WTC11 (cell line): ENCODE measurements at regions not wholly inside any gene's neighbourhood (a gene's known extent, or its start where the extent isn't known, plus 50 kb on each side); places are given as distances from the start of the nearest gene placed in this dataset.

Source experiments
- ATAC-seq: fragments of 200-7000 bp; cut with Tn5 transposase; 2 replicates; pipeline ENCODE4 v1.10.0; 2021; ENCODE audit warnings: mild to moderate bottlenecking, moderate library complexity
- CTCF ChIA-PET: fragments of 300-600 bp; sonication (Branson Sonifier 250); formaldehyde crosslinking; loops from one replicate; lab custom pipeline; 2021; ENCODE audit warnings: antibody characterized with exemption; lab: Charles Lee
- POLR2A ChIA-PET: fragments of 350-600 bp; sonication (Branson Sonifier 250); formaldehyde crosslinking; loops from one replicate; lab custom pipeline; 2021; ENCODE audit warnings: antibody characterized with exemption; lab: Charles Lee
- DNase-seq: peaks from one replicate; pipeline ENCODE4 v3.0.0; 2021; ENCODE audit warnings: low spot score
- H3K27ac Mint-ChIP-seq: 2 replicates; pipeline ENCODE4 v1.8.0; 2021; ENCODE audit warnings: mixed read lengths
- H3K27me3 Mint-ChIP-seq: 2 replicates; pipeline ENCODE4 v1.8.0; 2021; ENCODE audit warnings: low read depth, mild to moderate bottlenecking, moderate library complexity, mixed read lengths
- H3K36me3 Mint-ChIP-seq: 2 replicates; pipeline ENCODE4 v1.8.0; 2021; ENCODE audit warnings: mixed read lengths
- H3K4me1 Mint-ChIP-seq: 2 replicates; pipeline ENCODE4 v1.8.0; 2022; ENCODE audit warnings: mixed read lengths
- H3K4me3 Mint-ChIP-seq: 2 replicates; pipeline ENCODE4 v1.8.0; 2021; ENCODE audit warnings: mild to moderate bottlenecking, moderate library complexity, mixed read lengths
- H3K9me3 Mint-ChIP-seq: 2 replicates; pipeline ENCODE4 v1.8.0; 2021; ENCODE audit warnings: mixed read lengths
- CREM ChIP-seq: sonication (generic); formaldehyde crosslinking; IDR thresholded peaks from 2 replicates; pipeline ENCODE4 v1.8.1; 2022; ENCODE audit warnings: mild to moderate bottlenecking, missing genetic modification reagents, moderate library complexity
- FOXJ3 ChIP-seq: sonication (generic); formaldehyde crosslinking; IDR thresholded peaks from 2 replicates; pipeline ENCODE4 v1.9.0; 2021; ENCODE audit warnings: missing genetic modification reagents, mild to moderate bottlenecking, borderline replicate concordance
- GABPB1 ChIP-seq: sonication (generic); formaldehyde crosslinking; IDR thresholded peaks from 2 replicates; pipeline ENCODE4 v1.8.1; 2023; ENCODE audit warnings: mild to moderate bottlenecking, missing genetic modification reagents
- KAT7 ChIP-seq: sonication (generic); formaldehyde crosslinking; IDR thresholded peaks from 2 replicates; pipeline ENCODE4 v1.8.1; 2023; ENCODE audit warnings: missing genetic modification reagents, mild to moderate bottlenecking, borderline replicate concordance
- NR2C2 ChIP-seq: sonication (generic); formaldehyde crosslinking; IDR thresholded peaks from 2 replicates; pipeline ENCODE4 v1.8.0; 2022; ENCODE audit warnings: mild to moderate bottlenecking, missing genetic modification reagents
- PRRX2 ChIP-seq: fragments of 250-450 bp; sonication (Bioruptor Pico); IDR thresholded peaks from 2 replicates; pipeline ENCODE4 v1.8.0; 2021; ENCODE audit warnings: mild to moderate bottlenecking
- SOX15 ChIP-seq: fragments of 250-450 bp; sonication (Bioruptor Pico); IDR thresholded peaks from 2 replicates; pipeline ENCODE4 v1.9.0; 2021; ENCODE audit warnings: mild to moderate bottlenecking
- ZNF219 ChIP-seq: sonication (generic); formaldehyde crosslinking; IDR thresholded peaks from 2 replicates; pipeline ENCODE4 v1.8.0; 2023; ENCODE audit warnings: missing genetic modification reagents, mild to moderate bottlenecking, borderline replicate concordance
- ZNF416 ChIP-seq: fragments of 250-450 bp; sonication (Bioruptor Pico); IDR thresholded peaks from 2 replicates; pipeline ENCODE4 v1.9.0; 2021; ENCODE audit warnings: mild to moderate bottlenecking, inconsistent platforms
- TF ChIP-seq, protein P1 (sequence below): sonication (generic); formaldehyde crosslinking; IDR thresholded peaks from 2 replicates; pipeline ENCODE4 v1.8.0; 2022; ENCODE audit warnings: mild to moderate bottlenecking, missing genetic modification reagents
- TF ChIP-seq, protein P2 (sequence below): fragments of 200-600 bp; IDR thresholded peaks from 2 replicates; pipeline ENCODE4 v1.8.0; 2022; ENCODE audit warnings: antibody characterized with exemption
- TF ChIP-seq, protein P3 (sequence below): sonication (generic); formaldehyde crosslinking; IDR thresholded peaks from 2 replicates; pipeline ENCODE4 v1.8.0; 2022; ENCODE audit warnings: mild to moderate bottlenecking, missing genetic modification reagents
- TF ChIP-seq, protein P4 (sequence below): sonication (generic); formaldehyde crosslinking; conservative IDR thresholded peaks from 2 replicates; pipeline ENCODE4 v1.8.1; 2023; ENCODE audit warnings: mild to moderate bottlenecking, low read depth, missing genetic modification reagents, moderate library complexity
- TF ChIP-seq, protein P5 (sequence below): fragments of 250-450 bp; sonication (Bioruptor Pico); IDR thresholded peaks from 2 replicates; pipeline ENCODE4 v1.9.0; 2021; ENCODE audit warnings: mild to moderate bottlenecking, borderline replicate concordance
- TF ChIP-seq, protein P6 (sequence below): sonication (generic); formaldehyde crosslinking; IDR thresholded peaks from 2 replicates; pipeline ENCODE4 v1.8.1; 2022; ENCODE audit warnings: mild to moderate bottlenecking, moderate library complexity, missing genetic modification reagents
- TF ChIP-seq, protein P7 (sequence below): sonication (generic); formaldehyde crosslinking; IDR thresholded peaks from 2 replicates; pipeline ENCODE4 v1.8.1; 2023; ENCODE audit warnings: mild to moderate bottlenecking, missing genetic modification reagents, moderate library complexity
- TF ChIP-seq, protein P8 (sequence below): sonication (generic); formaldehyde crosslinking; IDR thresholded peaks from 2 replicates; pipeline ENCODE4 v1.8.0; 2023; ENCODE audit warnings: missing genetic modification reagents
- TF ChIP-seq, protein P9 (sequence below): sonication (generic); formaldehyde crosslinking; IDR thresholded peaks from 2 replicates; pipeline ENCODE4 v1.8.1; 2023; ENCODE audit warnings: mild to moderate bottlenecking, moderate library complexity, missing genetic modification reagents

DNA sequence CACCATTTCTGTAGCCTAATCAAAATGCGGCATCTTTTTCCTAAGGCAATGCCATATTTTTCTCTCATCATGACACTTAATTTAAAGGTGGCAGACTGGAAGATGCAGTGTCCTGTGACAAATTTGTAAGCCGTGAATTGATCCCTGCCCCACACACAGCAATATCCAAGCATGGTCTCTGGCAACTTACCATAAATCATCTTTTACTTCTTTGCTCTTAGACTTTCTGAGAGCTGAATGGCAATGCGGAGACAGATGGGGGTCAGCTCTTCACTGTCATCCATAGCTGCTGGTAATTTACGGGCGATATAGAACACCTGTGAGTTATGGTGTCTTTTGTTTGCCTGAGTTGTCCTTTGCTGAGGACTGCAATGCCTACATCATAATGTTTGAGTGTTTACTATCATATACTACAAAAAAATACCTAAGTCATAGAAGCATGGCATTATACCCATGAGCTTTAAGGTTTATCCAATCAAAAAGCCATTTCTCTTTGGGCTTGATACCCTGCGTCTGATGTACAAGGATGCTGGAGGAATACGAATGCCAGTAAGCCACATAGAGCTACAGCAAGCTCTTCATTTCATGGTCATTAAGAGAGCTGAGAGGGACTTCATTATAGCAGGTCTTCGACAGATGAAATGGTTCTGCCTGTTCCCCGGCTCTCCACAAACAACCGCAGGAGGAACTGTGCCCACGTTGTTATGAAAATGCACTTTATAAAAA, 148.1 kb downstream of the TRIML1 start:
- no peak overlapping the region for H3K27ac Mint-ChIP-seq
- TF ChIP-seq, protein P1, sequence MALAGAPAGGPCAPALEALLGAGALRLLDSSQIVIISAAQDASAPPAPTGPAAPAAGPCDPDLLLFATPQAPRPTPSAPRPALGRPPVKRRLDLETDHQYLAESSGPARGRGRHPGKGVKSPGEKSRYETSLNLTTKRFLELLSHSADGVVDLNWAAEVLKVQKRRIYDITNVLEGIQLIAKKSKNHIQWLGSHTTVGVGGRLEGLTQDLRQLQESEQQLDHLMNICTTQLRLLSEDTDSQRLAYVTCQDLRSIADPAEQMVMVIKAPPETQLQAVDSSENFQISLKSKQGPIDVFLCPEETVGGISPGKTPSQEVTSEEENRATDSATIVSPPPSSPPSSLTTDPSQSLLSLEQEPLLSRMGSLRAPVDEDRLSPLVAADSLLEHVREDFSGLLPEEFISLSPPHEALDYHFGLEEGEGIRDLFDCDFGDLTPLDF (CRISPR knock-in tag) = no peak
- TF ChIP-seq NR2C2 (CRISPR knock-in tag) = no peak
- TF ChIP-seq, protein P2, sequence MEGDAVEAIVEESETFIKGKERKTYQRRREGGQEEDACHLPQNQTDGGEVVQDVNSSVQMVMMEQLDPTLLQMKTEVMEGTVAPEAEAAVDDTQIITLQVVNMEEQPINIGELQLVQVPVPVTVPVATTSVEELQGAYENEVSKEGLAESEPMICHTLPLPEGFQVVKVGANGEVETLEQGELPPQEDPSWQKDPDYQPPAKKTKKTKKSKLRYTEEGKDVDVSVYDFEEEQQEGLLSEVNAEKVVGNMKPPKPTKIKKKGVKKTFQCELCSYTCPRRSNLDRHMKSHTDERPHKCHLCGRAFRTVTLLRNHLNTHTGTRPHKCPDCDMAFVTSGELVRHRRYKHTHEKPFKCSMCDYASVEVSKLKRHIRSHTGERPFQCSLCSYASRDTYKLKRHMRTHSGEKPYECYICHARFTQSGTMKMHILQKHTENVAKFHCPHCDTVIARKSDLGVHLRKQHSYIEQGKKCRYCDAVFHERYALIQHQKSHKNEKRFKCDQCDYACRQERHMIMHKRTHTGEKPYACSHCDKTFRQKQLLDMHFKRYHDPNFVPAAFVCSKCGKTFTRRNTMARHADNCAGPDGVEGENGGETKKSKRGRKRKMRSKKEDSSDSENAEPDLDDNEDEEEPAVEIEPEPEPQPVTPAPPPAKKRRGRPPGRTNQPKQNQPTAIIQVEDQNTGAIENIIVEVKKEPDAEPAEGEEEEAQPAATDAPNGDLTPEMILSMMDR = no peak
- TF ChIP-seq PRRX2 (CRISPR knock-in tag) = no peak
- TF ChIP-seq, protein P3, sequence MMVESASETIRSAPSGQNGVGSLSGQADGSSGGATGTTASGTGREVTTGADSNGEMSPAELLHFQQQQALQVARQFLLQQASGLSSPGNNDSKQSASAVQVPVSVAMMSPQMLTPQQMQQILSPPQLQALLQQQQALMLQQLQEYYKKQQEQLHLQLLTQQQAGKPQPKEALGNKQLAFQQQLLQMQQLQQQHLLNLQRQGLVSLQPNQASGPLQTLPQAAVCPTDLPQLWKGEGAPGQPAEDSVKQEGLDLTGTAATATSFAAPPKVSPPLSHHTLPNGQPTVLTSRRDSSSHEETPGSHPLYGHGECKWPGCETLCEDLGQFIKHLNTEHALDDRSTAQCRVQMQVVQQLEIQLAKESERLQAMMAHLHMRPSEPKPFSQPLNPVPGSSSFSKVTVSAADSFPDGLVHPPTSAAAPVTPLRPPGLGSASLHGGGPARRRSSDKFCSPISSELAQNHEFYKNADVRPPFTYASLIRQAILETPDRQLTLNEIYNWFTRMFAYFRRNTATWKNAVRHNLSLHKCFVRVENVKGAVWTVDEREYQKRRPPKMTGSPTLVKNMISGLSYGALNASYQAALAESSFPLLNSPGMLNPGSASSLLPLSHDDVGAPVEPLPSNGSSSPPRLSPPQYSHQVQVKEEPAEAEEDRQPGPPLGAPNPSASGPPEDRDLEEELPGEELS (CRISPR knock-in tag) = no peak
- TF ChIP-seq, protein P4, sequence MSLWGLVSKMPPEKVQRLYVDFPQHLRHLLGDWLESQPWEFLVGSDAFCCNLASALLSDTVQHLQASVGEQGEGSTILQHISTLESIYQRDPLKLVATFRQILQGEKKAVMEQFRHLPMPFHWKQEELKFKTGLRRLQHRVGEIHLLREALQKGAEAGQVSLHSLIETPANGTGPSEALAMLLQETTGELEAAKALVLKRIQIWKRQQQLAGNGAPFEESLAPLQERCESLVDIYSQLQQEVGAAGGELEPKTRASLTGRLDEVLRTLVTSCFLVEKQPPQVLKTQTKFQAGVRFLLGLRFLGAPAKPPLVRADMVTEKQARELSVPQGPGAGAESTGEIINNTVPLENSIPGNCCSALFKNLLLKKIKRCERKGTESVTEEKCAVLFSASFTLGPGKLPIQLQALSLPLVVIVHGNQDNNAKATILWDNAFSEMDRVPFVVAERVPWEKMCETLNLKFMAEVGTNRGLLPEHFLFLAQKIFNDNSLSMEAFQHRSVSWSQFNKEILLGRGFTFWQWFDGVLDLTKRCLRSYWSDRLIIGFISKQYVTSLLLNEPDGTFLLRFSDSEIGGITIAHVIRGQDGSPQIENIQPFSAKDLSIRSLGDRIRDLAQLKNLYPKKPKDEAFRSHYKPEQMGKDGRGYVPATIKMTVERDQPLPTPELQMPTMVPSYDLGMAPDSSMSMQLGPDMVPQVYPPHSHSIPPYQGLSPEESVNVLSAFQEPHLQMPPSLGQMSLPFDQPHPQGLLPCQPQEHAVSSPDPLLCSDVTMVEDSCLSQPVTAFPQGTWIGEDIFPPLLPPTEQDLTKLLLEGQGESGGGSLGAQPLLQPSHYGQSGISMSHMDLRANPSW (CRISPR knock-in tag) = no peak
- TF ChIP-seq, protein P5, sequence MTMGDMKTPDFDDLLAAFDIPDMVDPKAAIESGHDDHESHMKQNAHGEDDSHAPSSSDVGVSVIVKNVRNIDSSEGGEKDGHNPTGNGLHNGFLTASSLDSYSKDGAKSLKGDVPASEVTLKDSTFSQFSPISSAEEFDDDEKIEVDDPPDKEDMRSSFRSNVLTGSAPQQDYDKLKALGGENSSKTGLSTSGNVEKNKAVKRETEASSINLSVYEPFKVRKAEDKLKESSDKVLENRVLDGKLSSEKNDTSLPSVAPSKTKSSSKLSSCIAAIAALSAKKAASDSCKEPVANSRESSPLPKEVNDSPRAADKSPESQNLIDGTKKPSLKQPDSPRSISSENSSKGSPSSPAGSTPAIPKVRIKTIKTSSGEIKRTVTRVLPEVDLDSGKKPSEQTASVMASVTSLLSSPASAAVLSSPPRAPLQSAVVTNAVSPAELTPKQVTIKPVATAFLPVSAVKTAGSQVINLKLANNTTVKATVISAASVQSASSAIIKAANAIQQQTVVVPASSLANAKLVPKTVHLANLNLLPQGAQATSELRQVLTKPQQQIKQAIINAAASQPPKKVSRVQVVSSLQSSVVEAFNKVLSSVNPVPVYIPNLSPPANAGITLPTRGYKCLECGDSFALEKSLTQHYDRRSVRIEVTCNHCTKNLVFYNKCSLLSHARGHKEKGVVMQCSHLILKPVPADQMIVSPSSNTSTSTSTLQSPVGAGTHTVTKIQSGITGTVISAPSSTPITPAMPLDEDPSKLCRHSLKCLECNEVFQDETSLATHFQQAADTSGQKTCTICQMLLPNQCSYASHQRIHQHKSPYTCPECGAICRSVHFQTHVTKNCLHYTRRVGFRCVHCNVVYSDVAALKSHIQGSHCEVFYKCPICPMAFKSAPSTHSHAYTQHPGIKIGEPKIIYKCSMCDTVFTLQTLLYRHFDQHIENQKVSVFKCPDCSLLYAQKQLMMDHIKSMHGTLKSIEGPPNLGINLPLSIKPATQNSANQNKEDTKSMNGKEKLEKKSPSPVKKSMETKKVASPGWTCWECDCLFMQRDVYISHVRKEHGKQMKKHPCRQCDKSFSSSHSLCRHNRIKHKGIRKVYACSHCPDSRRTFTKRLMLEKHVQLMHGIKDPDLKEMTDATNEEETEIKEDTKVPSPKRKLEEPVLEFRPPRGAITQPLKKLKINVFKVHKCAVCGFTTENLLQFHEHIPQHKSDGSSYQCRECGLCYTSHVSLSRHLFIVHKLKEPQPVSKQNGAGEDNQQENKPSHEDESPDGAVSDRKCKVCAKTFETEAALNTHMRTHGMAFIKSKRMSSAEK (CRISPR knock-in tag) = no peak
- TF ChIP-seq, protein P6, sequence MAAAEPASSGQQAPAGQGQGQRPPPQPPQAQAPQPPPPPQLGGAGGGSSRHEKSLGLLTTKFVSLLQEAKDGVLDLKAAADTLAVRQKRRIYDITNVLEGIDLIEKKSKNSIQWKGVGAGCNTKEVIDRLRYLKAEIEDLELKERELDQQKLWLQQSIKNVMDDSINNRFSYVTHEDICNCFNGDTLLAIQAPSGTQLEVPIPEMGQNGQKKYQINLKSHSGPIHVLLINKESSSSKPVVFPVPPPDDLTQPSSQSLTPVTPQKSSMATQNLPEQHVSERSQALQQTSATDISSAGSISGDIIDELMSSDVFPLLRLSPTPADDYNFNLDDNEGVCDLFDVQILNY = no peak
- TF ChIP-seq ZNF416 = no peak
- TF ChIP-seq, protein P7, sequence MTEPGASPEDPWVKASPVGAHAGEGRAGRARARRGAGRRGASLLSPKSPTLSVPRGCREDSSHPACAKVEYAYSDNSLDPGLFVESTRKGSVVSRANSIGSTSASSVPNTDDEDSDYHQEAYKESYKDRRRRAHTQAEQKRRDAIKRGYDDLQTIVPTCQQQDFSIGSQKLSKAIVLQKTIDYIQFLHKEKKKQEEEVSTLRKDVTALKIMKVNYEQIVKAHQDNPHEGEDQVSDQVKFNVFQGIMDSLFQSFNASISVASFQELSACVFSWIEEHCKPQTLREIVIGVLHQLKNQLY (CRISPR knock-in tag) = no peak
- TF ChIP-seq ZNF219 (CRISPR knock-in tag) = no peak
- TF ChIP-seq, protein P8, sequence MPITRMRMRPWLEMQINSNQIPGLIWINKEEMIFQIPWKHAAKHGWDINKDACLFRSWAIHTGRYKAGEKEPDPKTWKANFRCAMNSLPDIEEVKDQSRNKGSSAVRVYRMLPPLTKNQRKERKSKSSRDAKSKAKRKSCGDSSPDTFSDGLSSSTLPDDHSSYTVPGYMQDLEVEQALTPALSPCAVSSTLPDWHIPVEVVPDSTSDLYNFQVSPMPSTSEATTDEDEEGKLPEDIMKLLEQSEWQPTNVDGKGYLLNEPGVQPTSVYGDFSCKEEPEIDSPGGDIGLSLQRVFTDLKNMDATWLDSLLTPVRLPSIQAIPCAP (CRISPR knock-in tag) = no peak
- no peak for TF ChIP-seq GABPB1 (CRISPR knock-in tag)
- TF ChIP-seq KAT7 = no peak
- TF ChIP-seq, protein P9, sequence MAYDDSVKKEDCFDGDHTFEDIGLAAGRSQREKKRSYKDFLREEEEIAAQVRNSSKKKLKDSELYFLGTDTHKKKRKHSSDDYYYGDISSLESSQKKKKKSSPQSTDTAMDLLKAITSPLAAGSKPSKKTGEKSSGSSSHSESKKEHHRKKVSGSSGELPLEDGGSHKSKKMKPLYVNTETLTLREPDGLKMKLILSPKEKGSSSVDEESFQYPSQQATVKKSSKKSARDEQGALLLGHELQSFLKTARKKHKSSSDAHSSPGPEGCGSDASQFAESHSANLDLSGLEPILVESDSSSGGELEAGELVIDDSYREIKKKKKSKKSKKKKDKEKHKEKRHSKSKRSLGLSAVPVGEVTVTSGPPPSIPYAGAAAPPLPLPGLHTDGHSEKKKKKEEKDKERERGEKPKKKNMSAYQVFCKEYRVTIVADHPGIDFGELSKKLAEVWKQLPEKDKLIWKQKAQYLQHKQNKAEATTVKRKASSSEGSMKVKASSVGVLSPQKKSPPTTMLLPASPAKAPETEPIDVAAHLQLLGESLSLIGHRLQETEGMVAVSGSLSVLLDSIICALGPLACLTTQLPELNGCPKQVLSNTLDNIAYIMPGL (CRISPR knock-in tag) = no peak
- TF ChIP-seq CREM (CRISPR knock-in tag) = no peak
- no peak for TF ChIP-seq FOXJ3
- TF ChIP-seq SOX15 (CRISPR knock-in tag) = no peak
- TF ChIP-seq, all 79 proteins: peak for 0
- H3K9me3 Mint-ChIP-seq = peaks cover 5% of the 10 kb centered on the region
- no peak for DNase-seq
- ChIA-PET POLR2A (no interaction called here), CTCF (no interaction called here)
- H3K27me3 Mint-ChIP-seq = peaks cover 16% of the 10 kb centered on the region
- H3K36me3 Mint-ChIP-seq = peaks cover 4% of the 10 kb centered on the region; the same call in 1 of the 2 replicates
- ATAC-seq = no peak
- no peak overlapping the region for H3K4me3 Mint-ChIP-seq
- H3K4me1 Mint-ChIP-seq = peaks cover 15% of the 10 kb centered on the region
